ENCODE measurements at regions not wholly inside any gene's neighbourhood (a gene's known extent, or its start where the extent isn't known, plus 50 kb on each side); places are given as distances from the start of the nearest gene placed in this dataset.

DNA sequence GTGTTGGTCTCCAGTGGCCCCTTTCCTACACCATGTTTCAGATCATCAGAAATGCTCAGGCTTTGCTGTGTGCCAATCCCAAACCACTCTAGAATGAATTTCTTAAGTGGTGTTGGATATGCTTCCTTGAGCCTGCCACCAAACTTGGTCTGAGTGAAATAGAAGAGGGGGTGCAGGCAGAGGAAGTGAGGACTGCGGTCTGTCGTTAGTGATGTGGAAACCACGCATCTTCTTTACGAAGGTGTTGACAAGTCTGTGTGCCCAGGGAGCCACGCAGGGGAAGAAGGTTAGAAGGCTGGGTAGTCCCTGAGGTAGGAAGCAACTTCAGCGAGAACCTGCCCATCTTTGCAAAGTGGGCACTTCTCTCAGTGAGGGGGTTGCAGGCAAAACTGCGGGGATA lies 187.4 kb upstream of the NAV2 start:
- no peaks in the 10 kb centered on the region for H3K4me1 ChIP-seq
- H3K27me3 ChIP-seq: no peaks in the 10 kb centered on the region
- no peak overlapping the region for H3K27ac ChIP-seq
- intact Hi-C loops (cut with DNase I; ENCODE audit: low total_unique reads): no loop called here
- H3K9me3 ChIP-seq: no peaks in the 10 kb centered on the region
- TF ChIP-seq POLR2AphosphoS5 (IDR thresholded peaks at IDR 0.05) (no peak), POLR2A (IDR thresholded peaks at IDR 0.05) (no peak)
- TF ChIP-seq, protein P1, sequence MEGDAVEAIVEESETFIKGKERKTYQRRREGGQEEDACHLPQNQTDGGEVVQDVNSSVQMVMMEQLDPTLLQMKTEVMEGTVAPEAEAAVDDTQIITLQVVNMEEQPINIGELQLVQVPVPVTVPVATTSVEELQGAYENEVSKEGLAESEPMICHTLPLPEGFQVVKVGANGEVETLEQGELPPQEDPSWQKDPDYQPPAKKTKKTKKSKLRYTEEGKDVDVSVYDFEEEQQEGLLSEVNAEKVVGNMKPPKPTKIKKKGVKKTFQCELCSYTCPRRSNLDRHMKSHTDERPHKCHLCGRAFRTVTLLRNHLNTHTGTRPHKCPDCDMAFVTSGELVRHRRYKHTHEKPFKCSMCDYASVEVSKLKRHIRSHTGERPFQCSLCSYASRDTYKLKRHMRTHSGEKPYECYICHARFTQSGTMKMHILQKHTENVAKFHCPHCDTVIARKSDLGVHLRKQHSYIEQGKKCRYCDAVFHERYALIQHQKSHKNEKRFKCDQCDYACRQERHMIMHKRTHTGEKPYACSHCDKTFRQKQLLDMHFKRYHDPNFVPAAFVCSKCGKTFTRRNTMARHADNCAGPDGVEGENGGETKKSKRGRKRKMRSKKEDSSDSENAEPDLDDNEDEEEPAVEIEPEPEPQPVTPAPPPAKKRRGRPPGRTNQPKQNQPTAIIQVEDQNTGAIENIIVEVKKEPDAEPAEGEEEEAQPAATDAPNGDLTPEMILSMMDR (IDR thresholded peaks at IDR 0.05): no peak
- no peak for DNase-seq (ENCODE audit: low spot score in 2 of 2)
- H3K4me3 ChIP-seq: no peak overlapping the region
- no peaks in the 10 kb centered on the region for H3K36me3 ChIP-seq

DNA sequence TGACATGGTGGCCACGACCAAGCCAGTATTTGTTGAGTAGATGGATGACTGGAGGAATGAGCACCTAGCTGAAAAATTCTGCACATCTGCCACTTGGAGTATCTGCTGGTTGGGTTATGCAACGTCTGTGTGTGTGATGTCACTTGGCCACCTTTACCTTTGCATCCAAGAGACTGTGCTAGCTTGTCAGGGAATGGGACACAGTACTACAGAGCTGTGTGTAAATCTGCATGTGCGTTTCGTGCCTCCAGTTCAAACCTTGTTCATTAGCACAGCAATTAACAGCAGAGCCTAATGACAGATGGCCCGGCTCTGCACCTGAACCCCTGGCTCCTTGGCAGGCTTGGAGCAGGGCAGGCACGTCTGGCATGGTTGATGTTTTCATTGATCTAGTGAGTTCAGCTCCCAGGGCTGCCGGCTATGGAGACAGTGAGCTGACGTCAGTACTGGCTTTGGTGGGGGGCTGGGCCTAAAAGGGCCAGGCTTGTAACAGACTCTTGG lies 188.4 kb upstream of the NAV2 start:
- Histone ChIP-seq H3K4me3 (no peak overlapping the region), H3K4me1 (no peaks in the 10 kb centered on the region), H3K27me3 (no peaks in the 10 kb centered on the region), H3K27ac (no peak overlapping the region), H3K9me3 (no peaks in the 10 kb centered on the region), H3K36me3 (no peaks in the 10 kb centered on the region)
- intact Hi-C loops (cut with DNase I; ENCODE audit: low total_unique reads): no loop called here
- no peak for DNase-seq (ENCODE audit: low spot score in 2 of 2)
- TF ChIP-seq POLR2AphosphoS5 (IDR thresholded peaks at IDR 0.05) (no peak), POLR2A (IDR thresholded peaks at IDR 0.05) (no peak)
- TF ChIP-seq, protein P1 (IDR thresholded peaks at IDR 0.05): no peak

DNA sequence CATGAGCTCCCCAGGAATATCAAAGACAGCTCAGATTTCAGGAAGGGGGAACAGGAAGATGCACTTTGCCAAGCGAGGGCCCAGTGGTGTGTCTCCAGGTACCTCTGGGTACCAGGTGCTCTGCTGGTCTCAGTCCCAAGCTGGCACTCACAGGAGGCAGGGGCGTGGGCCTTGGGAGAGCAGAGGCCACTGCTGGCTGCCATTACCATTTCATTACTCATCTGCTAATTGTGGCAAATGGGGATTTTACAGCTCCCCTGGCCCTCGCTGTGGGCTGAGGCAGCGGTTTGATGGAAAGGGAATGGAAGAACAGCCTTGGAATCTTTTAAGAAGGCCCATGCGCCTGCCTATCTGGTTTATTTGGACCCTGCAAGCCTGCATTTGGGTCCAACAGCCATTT lies 192.0 kb upstream of the NAV2 start:
- H3K9me3 ChIP-seq: no peaks in the 10 kb centered on the region
- no peak overlapping the region for H3K4me3 ChIP-seq
- TF ChIP-seq, protein P1 (IDR thresholded peaks at IDR 0.05): no peak
- TF ChIP-seq POLR2A (IDR thresholded peaks at IDR 0.05) (no peak), POLR2AphosphoS5 (IDR thresholded peaks at IDR 0.05) (no peak)
- no peaks in the 10 kb centered on the region for H3K36me3 ChIP-seq
- H3K27me3 ChIP-seq: peaks cover 0 to 9% of the 10 kb centered on the region in 2 donors
- intact Hi-C loops (cut with DNase I; ENCODE audit: low total_unique reads): no loop called here
- no peak overlapping the region for H3K27ac ChIP-seq
- no peaks in the 10 kb centered on the region for H3K4me1 ChIP-seq
- DNase-seq (ENCODE audit: low spot score in 2 of 2): no peak

DNA sequence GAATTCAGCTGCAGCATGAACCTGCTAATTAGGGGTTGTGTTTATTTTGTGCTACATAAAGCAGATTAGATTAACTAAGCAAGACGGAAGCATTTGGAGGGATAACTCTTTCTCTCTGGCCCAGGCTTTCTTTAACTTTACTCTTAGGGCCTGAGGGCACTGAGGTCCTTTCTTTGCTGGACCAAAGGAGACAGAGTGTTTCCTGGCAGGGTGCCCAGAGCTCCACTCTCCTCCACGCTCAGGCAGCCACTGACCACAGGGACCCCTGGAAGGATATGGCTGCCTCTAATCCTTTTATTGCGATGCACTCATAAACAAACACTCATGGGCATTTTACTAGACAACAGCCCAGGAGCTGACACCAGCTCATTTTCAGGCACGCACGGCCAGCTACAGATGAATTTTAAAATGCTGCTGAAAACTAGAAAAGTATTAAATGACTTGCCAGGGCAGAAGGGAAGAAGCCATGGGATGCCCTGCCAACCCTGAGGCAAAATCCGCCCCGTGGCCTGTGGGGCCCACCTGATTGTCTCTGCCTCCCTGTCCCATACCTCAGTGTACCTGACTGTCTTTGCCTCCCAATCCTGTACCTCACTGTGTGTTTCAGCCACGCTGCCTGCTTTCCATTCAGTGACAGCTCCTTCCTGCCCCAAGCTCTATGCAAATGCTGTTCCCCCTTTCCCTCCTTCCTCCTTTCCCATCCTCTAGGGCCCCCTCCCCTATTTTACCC lies 192.6 kb upstream of the NAV2 start:
- Histone ChIP-seq H3K27ac (no peak overlapping the region), H3K9me3 (no peaks in the 10 kb centered on the region), H3K4me1 (no peaks in the 10 kb centered on the region), H3K27me3 (peaks cover 0 to 9% of the 10 kb centered on the region in 2 donors), H3K36me3 (no peaks in the 10 kb centered on the region), H3K4me3 (no peak overlapping the region)
- TF ChIP-seq POLR2AphosphoS5 (IDR thresholded peaks at IDR 0.05) (no peak), POLR2A (IDR thresholded peaks at IDR 0.05) (no peak)
- TF ChIP-seq, protein P1 (IDR thresholded peaks at IDR 0.05): no peak
- intact Hi-C loops (cut with DNase I; ENCODE audit: low total_unique reads): no loop called here
- no peak for DNase-seq (ENCODE audit: low spot score in 2 of 2)

DNA sequence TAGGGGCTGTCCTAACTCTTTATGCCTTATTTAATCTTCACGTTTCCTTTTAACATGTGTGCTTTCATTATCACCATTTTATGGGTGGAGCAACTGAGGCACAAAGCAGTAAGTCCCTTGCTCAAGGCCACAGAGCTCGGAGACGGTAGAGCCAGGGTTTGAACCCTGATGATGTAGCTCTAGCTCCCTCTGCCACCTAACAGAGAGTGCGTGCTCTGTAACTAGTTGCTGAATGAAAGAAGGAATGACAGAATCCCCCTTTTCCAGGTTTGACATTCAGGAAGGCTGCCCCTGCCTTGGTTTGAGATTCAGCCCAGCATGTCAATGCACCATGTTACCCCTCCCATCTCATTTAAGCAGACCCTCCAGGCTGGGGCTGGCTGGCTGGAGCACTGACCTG lies 193.3 kb upstream of the NAV2 start:
- Histone ChIP-seq H3K36me3 (no peaks in the 10 kb centered on the region), H3K27me3 (peaks cover 0 to 9% of the 10 kb centered on the region in 2 donors)
- no peak for DNase-seq (ENCODE audit: low spot score in 2 of 2)

More for the DNA sequence above, 193.3 kb upstream of the NAV2 start:
- intact Hi-C loops (cut with DNase I; ENCODE audit: low total_unique reads): no loop called here
- no peaks in the 10 kb centered on the region for H3K9me3 ChIP-seq
- TF ChIP-seq POLR2AphosphoS5 (IDR thresholded peaks at IDR 0.05): no peak
- no peak for TF ChIP-seq POLR2A (IDR thresholded peaks at IDR 0.05)
- TF ChIP-seq, protein P1 (IDR thresholded peaks at IDR 0.05): no peak
- no peaks in the 10 kb centered on the region for H3K4me1 ChIP-seq
- H3K4me3 ChIP-seq: no peak overlapping the region
- no peak overlapping the region for H3K27ac ChIP-seq

All from breast epithelium (tissue), 4 donors.